A673 (cell line): ENCODE measurements at regions not wholly inside any gene's neighbourhood (a gene's known extent, or its start where the extent isn't known, plus 50 kb on each side); places are given as distances from the start of the nearest gene placed in this dataset.

Source experiments
- BruUV-seq: library from RNA; stranded (reverse); fragments of 400-500 nt; replicated peaks from 2 replicates; lab custom pipeline; 2021; lab: Mats Ljungman, UMichigan
- CTCF ChIA-PET: fragments of 300-600 bp; sonication (Branson Sonifier 250); formaldehyde crosslinking; loops from one replicate; lab custom pipeline; 2022; ENCODE audit warnings: antibody characterized with exemption; lab: Charles Lee
- POLR2A ChIA-PET: fragments of 300-600 bp; sonication (Branson Sonifier 250); formaldehyde crosslinking; loops from one replicate; lab custom pipeline; 2022; ENCODE audit warnings: antibody characterized with exemption; ENCODE audit not compliant: low non-redundant PET; lab: Charles Lee
- DNase-seq: peaks from one replicate; pipeline ENCODE4 v3.0.0-alpha.2; 2015; ENCODE audit warnings: low spot score
- H3K27ac ChIP-seq: fragments of 200-600 bp; sonication (generic); 2 replicates; pipeline ENCODE4 v1.5.1; 2016; ENCODE audit warnings: mixed run types, low read depth, mild to moderate bottlenecking, mixed read lengths, antibody characterized with exemption, low read length; ENCODE audit not compliant: poor library complexity, severe bottlenecking
- H3K27me3 ChIP-seq: fragments of 200-600 bp; sonication (generic); replicated peaks from 2 replicates; pipeline ENCODE4 v1.6.1; 2017; ENCODE audit warnings: mixed run types, low read depth, mild to moderate bottlenecking, mixed read lengths, antibody characterized with exemption, low read length; ENCODE audit not compliant: insufficient read depth, poor library complexity
- H3K36me3 ChIP-seq: fragments of 200-600 bp; sonication (generic); 2 replicates; pipeline ENCODE4 v1.6.1; 2016; ENCODE audit warnings: mixed run types, mild to moderate bottlenecking, mixed read lengths, antibody characterized with exemption, low read length; ENCODE audit not compliant: insufficient read depth, poor library complexity, severe bottlenecking
- H3K4me1 ChIP-seq: fragments of 200-600 bp; sonication (generic); 2 replicates; pipeline ENCODE4 v1.6.1; 2017; ENCODE audit warnings: mixed run types, mild to moderate bottlenecking, mixed read lengths, antibody characterized with exemption, low read length; ENCODE audit not compliant: insufficient read depth, poor library complexity, severe bottlenecking
- H3K4me3 ChIP-seq: fragments of 200-600 bp; sonication (generic); 2 replicates; pipeline ENCODE4 v1.5.1; 2016; ENCODE audit warnings: low read depth, mixed run types, mild to moderate bottlenecking, mixed read lengths, low read length; ENCODE audit not compliant: poor library complexity, severe bottlenecking
- H3K9me3 ChIP-seq: fragments of 200-600 bp; sonication (generic); 2 replicates; pipeline ENCODE4 v1.6.1; 2016; ENCODE audit warnings: mixed run types, low read depth, mild to moderate bottlenecking, mixed read lengths, antibody characterized with exemption, low read length; ENCODE audit not compliant: poor library complexity, severe bottlenecking
- EZH2 ChIP-seq: fragments of 200-600 bp; sonication (generic); IDR thresholded peaks from 2 replicates; pipeline ENCODE4 v1.6.1; 2017; ENCODE audit warnings: borderline replicate concordance, low read depth, mild to moderate bottlenecking, mixed read lengths, antibody characterized with exemption, low read length; ENCODE audit not compliant: poor library complexity, severe bottlenecking
- intact Hi-C: fragments of 100-400 bp; cut with micrococcal nuclease; formaldehyde crosslinking; loops from one replicate; pipeline ENCODE4 v1.10.0; 2022; ENCODE audit not compliant: unreplicated experiment
- TF ChIP-seq, protein P1 (sequence below): fragments of 300-800, 200-600 bp; sonication (generic); conservative IDR thresholded peaks from 2 replicates; pipeline ENCODE4 v1.5.1; 2017; ENCODE audit warnings: low read depth, mild to moderate bottlenecking, antibody characterized with exemption, low read length, moderate library complexity, mixed read lengths

- BruUV-seq: no TSS peak
- Histone ChIP-seq H3K4me1 (peaks cover 9% of the 10 kb centered on the region), H3K36me3 (no peaks in the 10 kb centered on the region), H3K27me3 (no peaks in the 10 kb centered on the region), H3K27ac (no peak overlapping the region), H3K9me3 (peaks cover 10% of the 10 kb centered on the region), H3K4me3 (no peak overlapping the region)
- ChIA-PET POLR2A (no interaction called here), CTCF (no interaction called here)
- TF ChIP-seq, protein P1, sequence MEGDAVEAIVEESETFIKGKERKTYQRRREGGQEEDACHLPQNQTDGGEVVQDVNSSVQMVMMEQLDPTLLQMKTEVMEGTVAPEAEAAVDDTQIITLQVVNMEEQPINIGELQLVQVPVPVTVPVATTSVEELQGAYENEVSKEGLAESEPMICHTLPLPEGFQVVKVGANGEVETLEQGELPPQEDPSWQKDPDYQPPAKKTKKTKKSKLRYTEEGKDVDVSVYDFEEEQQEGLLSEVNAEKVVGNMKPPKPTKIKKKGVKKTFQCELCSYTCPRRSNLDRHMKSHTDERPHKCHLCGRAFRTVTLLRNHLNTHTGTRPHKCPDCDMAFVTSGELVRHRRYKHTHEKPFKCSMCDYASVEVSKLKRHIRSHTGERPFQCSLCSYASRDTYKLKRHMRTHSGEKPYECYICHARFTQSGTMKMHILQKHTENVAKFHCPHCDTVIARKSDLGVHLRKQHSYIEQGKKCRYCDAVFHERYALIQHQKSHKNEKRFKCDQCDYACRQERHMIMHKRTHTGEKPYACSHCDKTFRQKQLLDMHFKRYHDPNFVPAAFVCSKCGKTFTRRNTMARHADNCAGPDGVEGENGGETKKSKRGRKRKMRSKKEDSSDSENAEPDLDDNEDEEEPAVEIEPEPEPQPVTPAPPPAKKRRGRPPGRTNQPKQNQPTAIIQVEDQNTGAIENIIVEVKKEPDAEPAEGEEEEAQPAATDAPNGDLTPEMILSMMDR: no peak
- intact Hi-C loops: no loop called here
- DNase-seq: no peak
These were observed 99.6 kb downstream of the RPLP1 start for GRCh38 chr15:69552057-69552815.

GRCh38 chr15:69553686-69554085 lies 101.1 kb downstream of the RPLP1 start:
- intact Hi-C loops: no loop called here
- Histone ChIP-seq H3K27me3 (no peaks in the 10 kb centered on the region), H3K27ac (no peak overlapping the region), H3K36me3 (no peaks in the 10 kb centered on the region), H3K4me1 (peaks cover 17% of the 10 kb centered on the region), H3K4me3 (no peak overlapping the region), H3K9me3 (peaks cover 10% of the 10 kb centered on the region)
- DNase-seq: no peak
- ChIA-PET POLR2A (no interaction called here), CTCF (no interaction called here)
- no TSS peak for BruUV-seq
- TF ChIP-seq, protein P1: no peak
- no peak for TF ChIP-seq EZH2

- DNase-seq: no peak
- CTCF ChIA-PET: no interaction called here
- intact Hi-C loops: no loop called here
- H3K9me3 ChIP-seq: peaks cover 10% of the 10 kb centered on the region
- peaks cover 17% of the 10 kb centered on the region for H3K4me1 ChIP-seq
- H3K27me3 ChIP-seq: no peaks in the 10 kb centered on the region
- no TSS peak for BruUV-seq
- TF ChIP-seq EZH2: no peak
- TF ChIP-seq, protein P1: no peak
- no peaks in the 10 kb centered on the region for H3K36me3 ChIP-seq
- POLR2A ChIA-PET: no interaction called here
- H3K4me3 ChIP-seq: no peak overlapping the region
- no peak overlapping the region for H3K27ac ChIP-seq
These were observed 101.8 kb downstream of the RPLP1 start for GRCh38 chr15:69554279-69554961.
